ENCODE measurements at regions not wholly inside any gene's neighbourhood (a gene's known extent, or its start where the extent isn't known, plus 50 kb on each side); places are given as distances from the start of the nearest gene placed in this dataset.

GRCh38 chr1:116821763-116822162, 67.5 kb downstream of the CD2 start:
- no peak for TF ChIP-seq CTCF (IDR thresholded peaks at IDR 0.05)
- TF ChIP-seq POLR2A (IDR thresholded peaks at IDR 0.05): no peak

Measured in esophagus squamous epithelium (tissue), 4 donors.